ENCODE measurements at regions not wholly inside any gene's neighbourhood (a gene's known extent, or its start where the extent isn't known, plus 50 kb on each side); places are given as distances from the start of the nearest gene placed in this dataset.

GRCh38 chr2:222071911-222072310 is 226.9 kb downstream of the PAX3 start:
- Mint-ChIP-seq H3K4me1 (peaks cover 10% of the 10 kb centered on the region), H3K9me3 (no peaks in the 10 kb centered on the region), H3K27ac (no peak overlapping the region), H3K27me3 (ENCODE audit: insufficient read depth, low read depth, poor library complexity) (peaks cover 2% of the 10 kb centered on the region), H3K4me3 (no peak overlapping the region), H3K36me3 (ENCODE audit: low read depth) (no peaks in the 10 kb centered on the region)
- Histone ChIP-seq H3K36me3 (ENCODE audit: insufficient read depth) (no peaks in the 10 kb centered on the region), H3K27me3 (ENCODE audit: insufficient read depth) (peaks cover 8% of the 10 kb centered on the region), H3F3A (replicated peaks; ENCODE audit: low read depth) (no peaks in the 10 kb centered on the region), H3K4me3 (no peak overlapping the region), H3K4me2 (no peak overlapping the region), H3K9me2 (ENCODE audit: insufficient read depth) (no peaks in the 10 kb centered on the region), H3K4me1 (ENCODE audit: insufficient read depth) (peaks cover 10% of the 10 kb centered on the region; the same call in 1 of the 2 replicates), H2AFZ (no peak overlapping the region), H4K20me1 (replicated peaks; ENCODE audit: insufficient read depth) (no peaks in the 10 kb centered on the region), H3K79me2 (replicated peaks; ENCODE audit: insufficient read depth) (no peaks in the 10 kb centered on the region), H3K27ac (ENCODE audit: low read depth) (no peak overlapping the region)
- DNase-seq (ENCODE audit: low spot score) = no peak
- TF ChIP-seq ZNF114 (CRISPR knock-in tag; IDR thresholded peaks at IDR 0.05) = no peak
- TF ChIP-seq POLR2AphosphoS5 (IDR thresholded peaks at IDR 0.05; ENCODE audit: low read depth) = no peak
- no peak for TF ChIP-seq EZH2 (IDR thresholded peaks at IDR 0.05; ENCODE audit: low read depth, unreplicated experiment)
- no peak for TF ChIP-seq CTCF (conservative IDR thresholded peaks at IDR 0.05; ENCODE audit: low read depth in 2 of 2)
- TF ChIP-seq CREB1 (CRISPR knock-in tag; IDR thresholded peaks at IDR 0.05; ENCODE audit: low read depth) = no peak
- no peak for ATAC-seq

GRCh38 chr2:222064286-222064685 is 234.5 kb downstream of the PAX3 start:
- H3K4me1 Mint-ChIP-seq = no peaks in the 10 kb centered on the region; the same call in 2 of the 3 replicates
- H4K20me1 ChIP-seq (replicated peaks; ENCODE audit: insufficient read depth) = no peaks in the 10 kb centered on the region; the same call in 1 of the 2 replicates
- H3K36me3 Mint-ChIP-seq (ENCODE audit: low read depth) = no peaks in the 10 kb centered on the region
- TF ChIP-seq ETS1 (IDR thresholded peaks at IDR 0.05) (no peak), ZNF331 (CRISPR knock-in tag; IDR thresholded peaks at IDR 0.05; ENCODE audit: low read depth) (no peak), NANOG (IDR thresholded peaks at IDR 0.05; ENCODE audit: borderline replicate concordance) (no peak), CTCF (conservative IDR thresholded peaks at IDR 0.05; ENCODE audit: low read depth in 2 of 2) (no peak), EZH2 (IDR thresholded peaks at IDR 0.05; ENCODE audit: low read depth, unreplicated experiment) (no peak), POLR2AphosphoS5 (IDR thresholded peaks at IDR 0.05; ENCODE audit: low read depth) (no peak), REST (IDR thresholded peaks at IDR 0.05; ENCODE audit: unreplicated experiment) (no peak), CREB1 (CRISPR knock-in tag; IDR thresholded peaks at IDR 0.05; ENCODE audit: low read depth) (no peak), JUNB (IDR thresholded peaks at IDR 0.05; ENCODE audit: unreplicated experiment) (no peak), EZH2phosphoT487 (IDR thresholded peaks at IDR 0.05; ENCODE audit: unreplicated experiment) (no peak), STAT1 (IDR thresholded peaks at IDR 0.05; ENCODE audit: unreplicated experiment) (no peak)

More at GRCh38 chr2:222064286-222064685, 234.5 kb downstream of the PAX3 start:
- Histone ChIP-seq H3K4me3 (no peak overlapping the region), H3K4me1 (ENCODE audit: insufficient read depth) (no peaks in the 10 kb centered on the region), H3K27ac (ENCODE audit: low read depth) (no peak overlapping the region), H3K4me2 (no peak overlapping the region), H2AFZ (no peak overlapping the region), H3K9me2 (ENCODE audit: insufficient read depth) (no peaks in the 10 kb centered on the region), H3K27me3 (ENCODE audit: insufficient read depth) (peaks cover 8% of the 10 kb centered on the region; the same call in 1 of the 2 replicates), H3K36me3 (ENCODE audit: insufficient read depth) (no peaks in the 10 kb centered on the region), H3K79me2 (replicated peaks; ENCODE audit: insufficient read depth) (no peaks in the 10 kb centered on the region), H3F3A (replicated peaks; ENCODE audit: low read depth) (no peaks in the 10 kb centered on the region)
- ATAC-seq (no peak), DNase-seq (ENCODE audit: low spot score) (no peak)
- Mint-ChIP-seq H3K4me3 (no peak overlapping the region), H3K27ac (no peak overlapping the region), H3K9me3 (no peaks in the 10 kb centered on the region), H3K27me3 (ENCODE audit: insufficient read depth, low read depth, poor library complexity) (peaks cover 1% of the 10 kb centered on the region)
